Fibroblast of the aortic adventitia (primary cell): ENCODE measurements at regions not wholly inside any gene's neighbourhood (a gene's known extent, or its start where the extent isn't known, plus 50 kb on each side); places are given as distances from the start of the nearest gene placed in this dataset.

ENCODE experiments used
- DNase-seq: peaks from one replicate; pipeline ENCODE4 v3.0.0-alpha.2; 2010; ENCODE audit warnings: low read depth
- H3K4me3 ChIP-seq: 2 replicates; pipeline ENCODE4 v1.5.1; 2011; ENCODE audit warnings: low read depth, mild to moderate bottlenecking, control low read depth, low read length, moderate library complexity
- TF ChIP-seq, protein P1 (sequence below): IDR thresholded peaks from 2 replicates; pipeline ENCODE4 v1.5.1; 2011; ENCODE audit warnings: mild to moderate bottlenecking, low read length, control low read depth, inconsistent platforms; ENCODE audit not compliant: insufficient read depth

DNA sequence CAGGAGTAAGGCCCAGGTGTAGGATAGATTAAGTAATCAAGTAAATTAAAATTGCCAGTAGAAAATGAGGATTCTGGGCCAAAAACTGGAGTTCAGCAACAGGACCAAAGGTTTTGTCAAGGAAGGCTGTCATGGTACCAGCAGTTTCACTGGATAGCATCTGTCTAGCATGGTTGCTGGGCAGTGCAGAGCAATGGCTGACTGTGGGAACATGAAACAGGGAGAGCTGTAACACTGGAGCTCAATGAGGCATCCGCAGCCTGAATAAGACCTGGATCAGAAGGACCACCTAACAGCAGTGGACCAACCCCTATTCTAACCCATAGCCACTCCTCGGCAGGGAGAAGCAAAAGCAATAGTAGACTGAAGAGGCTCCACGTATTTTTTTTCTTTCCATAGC lies 132.4 kb downstream of the ATOH1 start:
- TF ChIP-seq, protein P1, sequence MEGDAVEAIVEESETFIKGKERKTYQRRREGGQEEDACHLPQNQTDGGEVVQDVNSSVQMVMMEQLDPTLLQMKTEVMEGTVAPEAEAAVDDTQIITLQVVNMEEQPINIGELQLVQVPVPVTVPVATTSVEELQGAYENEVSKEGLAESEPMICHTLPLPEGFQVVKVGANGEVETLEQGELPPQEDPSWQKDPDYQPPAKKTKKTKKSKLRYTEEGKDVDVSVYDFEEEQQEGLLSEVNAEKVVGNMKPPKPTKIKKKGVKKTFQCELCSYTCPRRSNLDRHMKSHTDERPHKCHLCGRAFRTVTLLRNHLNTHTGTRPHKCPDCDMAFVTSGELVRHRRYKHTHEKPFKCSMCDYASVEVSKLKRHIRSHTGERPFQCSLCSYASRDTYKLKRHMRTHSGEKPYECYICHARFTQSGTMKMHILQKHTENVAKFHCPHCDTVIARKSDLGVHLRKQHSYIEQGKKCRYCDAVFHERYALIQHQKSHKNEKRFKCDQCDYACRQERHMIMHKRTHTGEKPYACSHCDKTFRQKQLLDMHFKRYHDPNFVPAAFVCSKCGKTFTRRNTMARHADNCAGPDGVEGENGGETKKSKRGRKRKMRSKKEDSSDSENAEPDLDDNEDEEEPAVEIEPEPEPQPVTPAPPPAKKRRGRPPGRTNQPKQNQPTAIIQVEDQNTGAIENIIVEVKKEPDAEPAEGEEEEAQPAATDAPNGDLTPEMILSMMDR: no peak
- no peak overlapping the region for H3K4me3 ChIP-seq
- no peak for DNase-seq

DNA sequence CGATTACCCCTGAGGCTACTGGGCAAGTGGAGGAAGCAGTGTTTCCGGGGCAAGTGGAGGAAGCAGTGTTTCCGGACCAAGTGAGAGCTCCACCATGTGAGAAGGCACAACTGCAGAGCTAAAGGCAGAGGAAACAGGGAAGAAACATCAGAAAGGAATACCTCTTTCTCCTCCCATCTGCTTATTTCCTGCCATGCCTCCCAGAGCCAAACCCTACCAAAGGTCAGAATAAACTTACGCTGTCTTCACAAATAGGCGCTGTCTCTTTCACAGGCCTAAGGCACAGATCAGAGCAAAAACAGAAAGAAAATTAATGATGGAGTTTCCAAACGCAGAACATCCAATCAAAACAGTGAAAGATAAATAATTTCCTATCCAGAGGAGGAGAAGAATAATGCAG lies 153.0 kb downstream of the ATOH1 start:
- no peak overlapping the region for H3K4me3 ChIP-seq
- no peak for DNase-seq
- TF ChIP-seq, protein P1: no peak

DNA sequence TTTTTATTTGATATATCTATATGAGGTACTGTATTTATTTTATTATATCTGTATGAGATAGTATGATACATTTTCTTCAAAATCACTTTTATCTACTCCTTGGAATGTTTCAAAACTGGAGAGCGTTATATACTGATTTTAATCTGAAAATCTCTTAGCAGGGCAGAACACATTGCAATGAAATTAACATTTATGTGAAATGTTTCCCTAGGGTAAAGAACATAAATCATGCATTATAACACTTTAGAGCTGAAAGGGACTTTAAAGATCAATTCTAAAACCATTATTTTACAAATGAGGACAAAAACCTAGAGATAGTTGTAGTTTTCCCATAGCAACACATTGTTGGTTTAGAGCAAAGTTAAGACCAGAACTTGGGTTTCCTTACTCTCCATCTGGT lies 153.7 kb downstream of the ATOH1 start:
- H3K4me3 ChIP-seq: no peak overlapping the region
- no peak for DNase-seq
- TF ChIP-seq, protein P1: no peak

DNA sequence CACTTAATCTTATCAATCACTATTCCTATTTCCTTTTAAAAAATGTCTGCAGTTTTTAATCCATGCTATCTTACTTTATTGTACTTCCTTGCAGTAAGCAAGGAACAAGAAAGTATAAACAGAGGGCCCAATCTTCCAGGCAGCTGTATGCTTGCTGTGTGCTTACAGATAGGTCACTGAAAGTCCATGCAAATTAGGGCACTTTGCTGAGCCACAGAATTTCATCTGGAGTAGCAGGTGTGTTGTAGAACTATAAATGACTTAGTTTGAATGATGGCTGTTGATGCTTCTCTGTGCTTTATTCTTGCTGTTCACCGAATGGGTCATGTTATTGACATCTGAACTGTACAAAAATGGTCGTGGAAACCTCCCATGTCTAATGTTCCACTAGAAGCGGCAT lies 154.6 kb downstream of the ATOH1 start:
- TF ChIP-seq, protein P1: no peak
- H3K4me3 ChIP-seq: no peak overlapping the region
- DNase-seq: no peak

DNA sequence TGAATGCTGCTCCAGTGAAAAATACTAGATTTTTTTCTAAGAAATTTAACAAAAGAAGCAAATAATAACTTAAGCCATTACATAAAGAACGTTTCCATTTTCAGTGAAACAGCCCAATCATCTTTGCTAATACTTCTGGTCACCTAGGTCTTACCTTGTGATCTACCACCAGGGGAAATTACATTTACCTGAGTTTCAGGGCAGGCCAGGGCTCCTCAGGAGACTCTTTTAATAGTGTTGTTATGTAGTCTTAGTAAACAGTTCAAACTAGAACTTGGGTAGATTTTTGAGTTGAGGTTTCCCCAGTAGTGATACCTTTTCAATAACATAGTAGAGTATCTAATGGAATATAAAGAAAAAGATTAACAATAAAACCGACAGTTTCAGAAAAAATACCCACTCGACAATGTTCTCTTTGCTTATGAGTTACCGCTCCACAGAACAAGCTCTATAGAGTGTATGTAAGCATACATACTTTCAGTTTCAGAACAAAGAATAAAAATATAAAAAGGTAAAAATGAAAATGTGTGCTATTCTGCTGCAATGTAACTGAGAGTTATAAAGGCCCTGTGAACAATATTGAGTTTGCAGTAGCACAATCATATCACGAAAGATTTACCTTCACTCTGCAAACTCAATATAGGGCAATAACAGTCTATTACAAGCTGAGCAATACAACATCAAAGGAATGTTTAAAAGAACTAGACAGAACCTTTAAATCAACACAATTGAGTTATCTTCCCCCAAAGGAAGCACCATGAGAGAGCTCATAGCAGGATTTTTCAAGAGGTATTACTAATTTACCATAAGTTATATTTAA lies 165.8 kb downstream of the ATOH1 start:
- TF ChIP-seq, protein P1: no peak

DNA sequence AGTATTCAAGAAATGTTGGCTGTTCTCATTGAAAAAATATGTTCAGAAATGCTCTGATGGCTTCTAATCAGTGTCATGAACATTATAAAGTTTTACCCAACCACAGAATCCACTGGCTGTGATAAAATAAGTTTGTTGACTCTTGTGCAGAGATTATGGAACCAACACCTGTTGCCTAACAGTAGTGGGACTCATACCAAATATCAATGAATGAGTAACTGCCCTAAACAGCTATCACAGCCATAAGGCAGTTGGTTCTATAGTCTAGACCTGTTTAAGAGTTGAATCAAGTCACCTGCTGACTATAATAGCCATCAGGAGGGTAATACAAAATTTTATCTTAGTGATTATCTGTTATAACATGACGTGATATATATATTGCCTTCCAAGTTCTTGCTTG lies 168.3 kb downstream of the ATOH1 start:
- DNase-seq: no peak
- TF ChIP-seq, protein P1: no peak
- no peak overlapping the region for H3K4me3 ChIP-seq

More for the DNA sequence above, 165.8 kb downstream of the ATOH1 start:
- no peak overlapping the region for H3K4me3 ChIP-seq
- no peak for DNase-seq

DNA sequence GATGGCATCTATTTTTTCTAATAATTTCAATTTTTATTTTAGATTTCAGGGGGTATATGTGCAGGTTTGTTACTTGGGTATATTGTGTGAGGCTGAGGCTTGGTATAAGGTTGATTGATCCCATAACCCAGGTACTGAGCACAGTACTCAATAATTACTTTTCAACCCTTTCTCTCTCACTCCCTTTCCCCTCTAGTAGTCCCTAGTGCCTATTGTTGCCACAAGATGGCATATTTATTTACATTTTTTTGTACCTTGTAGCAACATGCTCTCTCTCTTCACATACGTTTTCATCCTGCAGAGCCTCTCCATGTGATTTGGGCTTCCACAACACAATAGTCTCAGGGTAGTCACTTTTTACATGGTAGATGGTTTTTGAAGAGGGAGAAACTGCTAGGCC lies 172.0 kb downstream of the ATOH1 start:
- TF ChIP-seq, protein P1: no peak
- DNase-seq: no peak
- no peak overlapping the region for H3K4me3 ChIP-seq
